ENCODE measurements at regions not wholly inside any gene's neighbourhood (a gene's known extent, or its start where the extent isn't known, plus 50 kb on each side); places are given as distances from the start of the nearest gene placed in this dataset.

DNA sequence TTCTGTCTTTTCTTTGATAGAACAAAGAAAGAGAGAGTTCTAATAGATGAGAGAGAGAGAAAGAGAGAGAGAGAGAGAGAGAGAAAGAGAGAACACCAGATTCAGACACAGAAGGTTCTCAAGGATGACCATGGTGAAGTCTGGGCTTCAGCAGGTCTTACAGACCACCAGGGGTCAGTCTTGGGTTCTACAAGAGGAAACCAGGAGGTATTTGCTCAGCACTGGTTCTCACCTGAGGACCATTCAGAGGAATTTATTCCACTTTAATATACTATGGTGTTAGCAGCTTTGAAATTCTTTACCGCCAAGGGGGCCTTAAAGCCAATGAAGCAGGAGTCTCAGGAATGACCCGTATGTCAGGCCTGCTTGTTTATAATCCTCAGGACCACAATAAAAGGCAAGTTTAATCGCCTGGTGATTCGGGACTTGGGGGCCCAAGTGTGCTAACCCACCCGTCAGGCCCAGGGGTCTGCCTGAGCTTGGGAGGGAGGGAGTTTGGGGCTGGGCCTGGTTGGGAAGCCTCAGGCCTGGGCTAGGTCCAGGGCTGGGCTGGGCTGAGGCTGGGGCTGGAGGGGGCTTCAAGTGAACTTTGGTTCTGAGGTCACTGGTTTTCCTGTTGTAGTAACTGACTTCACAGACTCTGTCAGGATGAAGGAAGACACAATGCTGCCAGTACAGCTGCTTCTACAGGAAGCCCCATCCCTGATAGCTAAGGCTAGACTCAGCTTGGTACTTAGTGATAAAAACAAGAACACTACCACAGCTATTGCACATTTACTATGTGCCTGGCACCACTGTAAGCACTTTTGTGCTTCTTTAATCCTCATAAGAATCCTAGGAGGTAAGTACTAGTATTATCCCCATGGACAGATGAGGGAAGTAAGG, 179.2 kb upstream of the ZBED5 start:
- TF ChIP-seq EZH2 (IDR thresholded peaks at IDR 0.05; ENCODE audit: low read depth) (no peak), CTCF (conservative IDR thresholded peaks at IDR 0.05) (peak; percentile 59)
